Parathyroid adenoma (tissue), 2 donors: ENCODE measurements at regions not wholly inside any gene's neighbourhood (a gene's known extent, or its start where the extent isn't known, plus 50 kb on each side); places are given as distances from the start of the nearest gene placed in this dataset.

Source experiments
- H2AFZ ChIP-seq: fragments of 300-600 bp; sonication (generic); one replicate; pipeline ENCODE4 v1.7.0; 2017; ENCODE audit warnings: antibody characterized with exemption, mild to moderate bottlenecking
- H3K27ac ChIP-seq: fragments of 300-600 bp; sonication (generic); one replicate; pipeline ENCODE4 v1.7.0; 2017
- H3K27me3 ChIP-seq: fragments of 300-600 bp; sonication (generic); one replicate; pipeline ENCODE4 v1.7.0; 2017; ENCODE audit warnings: low read length; ENCODE audit not compliant: control insufficient read depth, insufficient read depth
- H3K36me3 ChIP-seq: fragments of 300-600 bp; sonication (generic); one replicate; pipeline ENCODE4 v1.7.0; 2017; ENCODE audit warnings: low read length; ENCODE audit not compliant: control insufficient read depth, insufficient read depth
- H3K4me1 ChIP-seq: fragments of 300-600 bp; sonication (generic); one replicate; pipeline ENCODE4 v1.7.0; 2017; ENCODE audit warnings: control low read depth
- H3K4me2 ChIP-seq: fragments of 300-600 bp; sonication (generic); one replicate; pipeline ENCODE4 v1.7.0; 2017; ENCODE audit warnings: low read length
- H3K4me3 ChIP-seq: fragments of 300-600 bp; sonication (generic); one replicate; pipeline ENCODE4 v1.7.0; 2017; ENCODE audit warnings: low read depth, low read length
- H3K79me2 ChIP-seq: fragments of 300-600 bp; sonication (generic); one replicate; pipeline ENCODE4 v1.7.0; 2017; ENCODE audit warnings: control low read depth
- H3K9ac ChIP-seq: fragments of 300-600 bp; sonication (generic); one replicate; pipeline ENCODE4 v1.7.0; 2017; ENCODE audit warnings: mild to moderate bottlenecking
- H3K9me3 ChIP-seq: fragments of 300-600 bp; sonication (generic); one replicate; pipeline ENCODE4 v1.7.0; 2017; ENCODE audit warnings: low read length; ENCODE audit not compliant: control insufficient read depth
- TF ChIP-seq, protein P1 (sequence below): fragments of 300-600 bp; sonication (generic); IDR thresholded peaks from one replicate; pipeline ENCODE4 v1.7.0; 2017; ENCODE audit warnings: antibody characterized with exemption, mild to moderate bottlenecking
- donor health status: primary hyperparathyroidism.

DNA sequence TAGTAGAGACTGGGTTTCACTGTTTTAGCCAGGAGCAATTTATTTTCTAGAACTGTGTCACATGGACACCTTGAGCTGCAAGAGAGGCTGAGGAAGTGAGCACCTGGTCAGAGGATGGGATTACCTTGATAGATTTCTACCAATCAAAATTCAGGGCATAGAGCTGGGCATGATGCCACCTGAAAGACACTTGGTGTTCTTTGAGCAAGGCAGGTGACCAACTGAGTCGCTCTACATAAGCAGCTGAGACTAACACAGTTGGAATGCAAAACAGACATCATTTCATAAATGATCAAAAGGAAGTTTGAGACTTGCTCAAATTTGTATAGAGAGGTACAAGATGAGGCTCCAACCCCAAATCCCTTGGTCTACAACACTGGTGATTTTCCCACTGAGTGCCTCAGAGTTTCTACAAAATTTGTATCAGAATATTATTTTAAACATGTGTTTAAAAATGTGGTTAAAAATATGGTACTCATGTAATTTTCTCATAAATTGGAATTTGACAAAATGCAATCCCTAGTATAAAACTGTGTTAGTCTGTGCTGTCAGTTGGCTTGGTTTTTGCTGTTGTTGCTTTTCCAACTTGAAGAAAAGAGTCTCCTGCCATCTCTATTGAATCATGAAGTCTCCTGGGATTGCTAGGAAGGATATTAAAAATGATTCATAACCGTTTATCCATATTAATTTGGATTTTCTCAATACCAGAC lies 156.4 kb upstream of the MDFIC start:
- H3K9ac ChIP-seq, result no peak overlapping the region
- no peaks in the 10 kb centered on the region for H3K27me3 ChIP-seq
- TF ChIP-seq, protein P1, sequence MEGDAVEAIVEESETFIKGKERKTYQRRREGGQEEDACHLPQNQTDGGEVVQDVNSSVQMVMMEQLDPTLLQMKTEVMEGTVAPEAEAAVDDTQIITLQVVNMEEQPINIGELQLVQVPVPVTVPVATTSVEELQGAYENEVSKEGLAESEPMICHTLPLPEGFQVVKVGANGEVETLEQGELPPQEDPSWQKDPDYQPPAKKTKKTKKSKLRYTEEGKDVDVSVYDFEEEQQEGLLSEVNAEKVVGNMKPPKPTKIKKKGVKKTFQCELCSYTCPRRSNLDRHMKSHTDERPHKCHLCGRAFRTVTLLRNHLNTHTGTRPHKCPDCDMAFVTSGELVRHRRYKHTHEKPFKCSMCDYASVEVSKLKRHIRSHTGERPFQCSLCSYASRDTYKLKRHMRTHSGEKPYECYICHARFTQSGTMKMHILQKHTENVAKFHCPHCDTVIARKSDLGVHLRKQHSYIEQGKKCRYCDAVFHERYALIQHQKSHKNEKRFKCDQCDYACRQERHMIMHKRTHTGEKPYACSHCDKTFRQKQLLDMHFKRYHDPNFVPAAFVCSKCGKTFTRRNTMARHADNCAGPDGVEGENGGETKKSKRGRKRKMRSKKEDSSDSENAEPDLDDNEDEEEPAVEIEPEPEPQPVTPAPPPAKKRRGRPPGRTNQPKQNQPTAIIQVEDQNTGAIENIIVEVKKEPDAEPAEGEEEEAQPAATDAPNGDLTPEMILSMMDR, result no peak
- H3K27ac ChIP-seq, result no peak overlapping the region
- no peaks in the 10 kb centered on the region for H3K36me3 ChIP-seq
- no peak overlapping the region for H2AFZ ChIP-seq
- no peak overlapping the region for H3K4me3 ChIP-seq
- H3K4me1 ChIP-seq, result no peaks in the 10 kb centered on the region
- H3K9me3 ChIP-seq, result no peaks in the 10 kb centered on the region
- no peak overlapping the region for H3K4me2 ChIP-seq
- H3K79me2 ChIP-seq, result no peaks in the 10 kb centered on the region

DNA sequence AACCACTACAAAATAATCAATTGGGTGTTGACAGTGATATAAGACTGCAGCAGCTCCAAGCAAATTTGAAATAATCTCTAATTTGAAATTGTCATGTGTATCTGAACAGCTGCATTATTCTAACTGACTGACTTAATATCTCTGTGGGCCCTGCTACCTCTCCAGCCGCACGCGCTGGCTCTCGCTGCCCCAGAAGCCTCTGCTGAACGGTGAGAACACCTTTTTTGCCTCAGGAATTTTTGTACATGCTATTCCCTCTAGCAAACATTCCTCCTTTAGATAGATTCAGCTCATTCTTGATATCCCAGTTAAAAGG lies 155.9 kb upstream of the MDFIC start:
- no peak overlapping the region for H3K4me3 ChIP-seq
- H3K36me3 ChIP-seq, result no peaks in the 10 kb centered on the region
- no peak overlapping the region for H3K4me2 ChIP-seq
- H2AFZ ChIP-seq, result no peak overlapping the region
- H3K79me2 ChIP-seq, result no peaks in the 10 kb centered on the region
- no peaks in the 10 kb centered on the region for H3K27me3 ChIP-seq
- no peaks in the 10 kb centered on the region for H3K9me3 ChIP-seq
- H3K27ac ChIP-seq, result no peak overlapping the region
- TF ChIP-seq, protein P1, result no peak
- H3K4me1 ChIP-seq, result no peaks in the 10 kb centered on the region
- no peak overlapping the region for H3K9ac ChIP-seq

DNA sequence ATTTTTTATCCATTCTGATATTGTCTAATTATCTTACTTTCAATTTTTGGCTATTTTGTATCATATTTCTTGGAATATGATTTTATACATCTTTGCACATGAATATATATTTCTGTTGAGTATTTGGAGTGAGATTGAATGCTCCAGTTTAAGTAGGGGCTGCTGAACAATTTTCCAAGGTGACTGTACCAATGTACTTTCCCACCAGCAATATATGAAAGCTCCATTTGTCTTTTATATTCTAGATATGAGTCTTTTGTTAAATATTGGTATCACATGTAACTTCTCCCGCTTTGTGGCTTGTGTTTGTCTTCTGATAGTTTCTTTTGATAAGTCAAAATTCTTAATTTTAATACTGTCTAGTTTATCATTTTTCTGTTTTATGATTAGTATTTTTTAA lies 144.6 kb upstream of the MDFIC start:
- H3K4me3 ChIP-seq, result no peak overlapping the region
- H3K36me3 ChIP-seq, result no peaks in the 10 kb centered on the region
- no peak overlapping the region for H3K9ac ChIP-seq
- H3K9me3 ChIP-seq, result no peaks in the 10 kb centered on the region
- H3K27me3 ChIP-seq, result no peaks in the 10 kb centered on the region
- no peaks in the 10 kb centered on the region for H3K4me1 ChIP-seq
- TF ChIP-seq, protein P1, result no peak
- no peak overlapping the region for H2AFZ ChIP-seq
- no peaks in the 10 kb centered on the region for H3K79me2 ChIP-seq
- no peak overlapping the region for H3K27ac ChIP-seq
- H3K4me2 ChIP-seq, result no peak overlapping the region

DNA sequence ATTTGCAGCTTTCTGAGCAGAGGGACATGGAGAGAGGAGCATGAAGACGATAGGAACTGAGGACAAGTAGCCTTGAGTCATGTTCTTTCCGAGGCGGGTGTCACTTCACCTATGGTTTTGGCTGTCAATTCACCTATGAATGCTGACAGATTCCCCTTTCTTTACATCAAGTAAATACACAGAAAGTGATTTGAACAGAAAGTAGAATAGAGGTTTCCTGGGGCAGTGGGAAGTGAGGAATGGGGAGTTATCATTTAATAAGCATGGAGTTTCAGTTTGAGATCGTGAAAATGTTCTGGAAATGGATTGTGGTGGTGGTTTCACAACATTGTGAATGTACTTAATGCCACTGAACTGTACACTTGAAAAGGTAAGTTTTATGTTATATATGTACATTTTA lies 138.4 kb upstream of the MDFIC start:
- Histone ChIP-seq H3K9ac (no peak overlapping the region), H3K4me1 (no peaks in the 10 kb centered on the region), H3K4me2 (no peak overlapping the region), H3K4me3 (no peak overlapping the region), H3K9me3 (no peaks in the 10 kb centered on the region), H3K27ac (no peak overlapping the region), H2AFZ (no peak overlapping the region), H3K79me2 (no peaks in the 10 kb centered on the region), H3K36me3 (no peaks in the 10 kb centered on the region), H3K27me3 (no peaks in the 10 kb centered on the region)
- TF ChIP-seq, protein P1, result no peak

DNA sequence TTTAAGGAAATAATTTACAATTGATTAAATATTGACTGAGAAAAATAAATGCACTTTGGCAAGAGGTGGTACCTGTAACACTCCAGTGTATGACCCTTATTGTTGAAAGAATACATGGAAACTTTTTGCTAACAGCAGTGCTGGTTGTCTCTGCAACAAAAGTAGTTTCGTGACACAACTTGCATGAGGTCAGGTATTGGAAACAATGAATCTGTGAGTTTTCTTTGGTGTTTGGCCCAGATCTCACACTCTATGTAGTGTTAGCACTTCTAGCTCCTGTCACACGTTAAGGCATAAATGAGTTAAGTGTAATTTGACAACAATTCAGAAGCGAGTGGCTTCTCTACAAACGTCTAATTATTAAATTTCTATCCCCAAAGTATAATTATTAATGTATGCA lies 137.7 kb upstream of the MDFIC start:
- TF ChIP-seq, protein P1, result no peak
- no peaks in the 10 kb centered on the region for H3K27me3 ChIP-seq

More for the DNA sequence above, 137.7 kb upstream of the MDFIC start:
- H2AFZ ChIP-seq, result no peak overlapping the region
- H3K9me3 ChIP-seq, result no peaks in the 10 kb centered on the region
- no peaks in the 10 kb centered on the region for H3K4me1 ChIP-seq
- H3K27ac ChIP-seq, result no peak overlapping the region
- no peak overlapping the region for H3K4me3 ChIP-seq
- no peak overlapping the region for H3K4me2 ChIP-seq
- no peaks in the 10 kb centered on the region for H3K79me2 ChIP-seq
- no peak overlapping the region for H3K9ac ChIP-seq
- no peaks in the 10 kb centered on the region for H3K36me3 ChIP-seq
